Effector memory CD4-positive, alpha-beta T cell (primary cell): ENCODE measurements at regions not wholly inside any gene's neighbourhood (a gene's known extent, or its start where the extent isn't known, plus 50 kb on each side); places are given as distances from the start of the nearest gene placed in this dataset.
"Not testable (repeated sequence)": the region's sequence is repeated elsewhere in the genome, so short reads cannot be mapped to it uniquely, and the experiment has no call there.

Experiments used
- DNase-seq, 3 donors: peaks; one replicate each; pipeline ENCODE4 v3.0.0-alpha.2; 2020
- H3K27ac ChIP-seq: 2 replicates; pipeline ENCODE4 v1.7.0; 2013; ENCODE audit warnings: mild to moderate bottlenecking, low read length, moderate library complexity; ENCODE audit not compliant: insufficient read depth, poor library complexity, severe bottlenecking
- H3K27me3 ChIP-seq: replicated peaks from 2 replicates; pipeline ENCODE4 v1.7.0; 2013; ENCODE audit warnings: mild to moderate bottlenecking, low read length; ENCODE audit not compliant: insufficient read depth, control insufficient read depth, poor library complexity, severe bottlenecking
- H3K36me3 ChIP-seq: 2 replicates; pipeline ENCODE4 v1.7.0; 2013; ENCODE audit warnings: mild to moderate bottlenecking, low read length, moderate library complexity; ENCODE audit not compliant: control insufficient read depth, insufficient read depth
- H3K4me1 ChIP-seq: 2 replicates; pipeline ENCODE4 v1.7.0; 2013; ENCODE audit warnings: low read length, mild to moderate bottlenecking; ENCODE audit not compliant: control insufficient read depth, insufficient read depth, poor library complexity, severe bottlenecking
- H3K4me3 ChIP-seq: 2 replicates; pipeline ENCODE4 v1.7.0; 2013; ENCODE audit warnings: low read length, low read depth, mild to moderate bottlenecking; ENCODE audit not compliant: insufficient read depth, poor library complexity, severe bottlenecking
- H3K9me3 ChIP-seq: 2 replicates; pipeline ENCODE4 v1.7.0; 2013; ENCODE audit warnings: mild to moderate bottlenecking, low read length, moderate library complexity; ENCODE audit not compliant: control insufficient read depth

- Histone ChIP-seq H3K4me3 (no peak overlapping the region), H3K4me1 (no peaks in the 10 kb centered on the region), H3K27me3 (no peaks in the 10 kb centered on the region), H3K9me3 (no peaks in the 10 kb centered on the region), H3K27ac (no peak overlapping the region), H3K36me3 (no peaks in the 10 kb centered on the region)
- no peak for DNase-seq
Measured at GRCh38 chr6:147954938-147955337, 387.7 kb upstream of the SASH1 start.

- Histone ChIP-seq H3K27ac (no peak overlapping the region), H3K4me1 (no peaks in the 10 kb centered on the region)
- no peak for DNase-seq
Measured at GRCh38 chr6:147958683-147959082, 384.0 kb upstream of the SASH1 start.

DNA sequence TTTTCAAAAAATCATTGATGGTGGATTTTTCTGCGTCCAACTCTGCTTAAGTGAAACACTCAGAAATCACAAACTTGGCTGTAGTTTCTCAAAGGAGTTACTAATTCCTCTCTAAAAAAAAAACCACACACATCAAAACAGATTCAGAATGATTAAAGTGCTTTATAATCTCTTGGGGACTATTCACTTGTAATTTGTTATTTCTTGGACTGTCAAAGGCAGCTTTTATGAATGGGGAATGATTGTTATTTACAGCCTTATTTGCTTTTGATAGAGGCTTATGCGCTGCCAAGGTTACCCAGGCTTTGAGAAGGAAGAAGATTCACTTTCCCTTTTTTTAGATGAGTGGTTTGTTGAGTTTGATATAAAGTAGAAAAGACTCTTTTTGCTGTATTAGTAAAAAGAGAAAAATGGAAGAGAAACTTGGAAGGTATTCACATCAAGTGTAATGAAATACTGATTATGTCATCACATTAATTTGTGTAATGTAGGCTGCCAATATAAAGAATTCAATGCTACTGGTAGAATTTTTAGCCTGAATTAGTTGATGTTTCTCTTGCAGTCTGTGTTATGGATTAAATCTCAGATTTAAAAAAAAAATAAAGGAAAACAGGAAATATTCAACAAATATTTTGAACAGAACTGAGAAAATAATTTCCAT lies 381.0 kb upstream of the SASH1 start:
- Histone ChIP-seq H3K9me3 (no peaks in the 10 kb centered on the region), H3K4me3 (no peak overlapping the region), H3K4me1 (no peaks in the 10 kb centered on the region), H3K36me3 (no peaks in the 10 kb centered on the region), H3K27me3 (no peaks in the 10 kb centered on the region), H3K27ac (no peak overlapping the region)
- no peak for DNase-seq

More at GRCh38 chr6:147958683-147959082, 384.0 kb upstream of the SASH1 start:
- Histone ChIP-seq H3K27me3 (no peaks in the 10 kb centered on the region), H3K9me3 (no peaks in the 10 kb centered on the region), H3K4me3 (no peak overlapping the region), H3K36me3 (no peaks in the 10 kb centered on the region)

DNA sequence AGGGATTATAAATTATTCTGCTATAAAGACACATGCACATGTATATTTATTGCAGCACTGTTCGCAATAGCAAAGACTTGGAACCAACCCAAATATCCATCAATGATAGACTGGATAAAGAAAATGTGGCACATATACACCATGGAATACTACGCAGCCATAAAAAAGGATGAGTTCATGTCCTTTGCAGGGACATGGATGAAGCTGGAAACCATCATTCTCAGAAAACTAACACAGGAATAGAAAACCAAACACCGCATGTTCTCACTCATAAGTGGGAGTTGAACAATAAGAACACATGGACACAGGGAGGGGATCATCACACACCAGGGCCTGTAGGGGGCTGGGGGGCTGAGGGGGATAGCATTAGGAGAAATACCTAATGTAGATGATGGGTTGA lies 377.2 kb upstream of the SASH1 start:
- not testable (repeated sequence) for H3K36me3 ChIP-seq, H3K4me3 ChIP-seq, H3K27ac ChIP-seq, DNase-seq, H3K9me3 ChIP-seq, H3K27me3 ChIP-seq, H3K4me1 ChIP-seq

DNA sequence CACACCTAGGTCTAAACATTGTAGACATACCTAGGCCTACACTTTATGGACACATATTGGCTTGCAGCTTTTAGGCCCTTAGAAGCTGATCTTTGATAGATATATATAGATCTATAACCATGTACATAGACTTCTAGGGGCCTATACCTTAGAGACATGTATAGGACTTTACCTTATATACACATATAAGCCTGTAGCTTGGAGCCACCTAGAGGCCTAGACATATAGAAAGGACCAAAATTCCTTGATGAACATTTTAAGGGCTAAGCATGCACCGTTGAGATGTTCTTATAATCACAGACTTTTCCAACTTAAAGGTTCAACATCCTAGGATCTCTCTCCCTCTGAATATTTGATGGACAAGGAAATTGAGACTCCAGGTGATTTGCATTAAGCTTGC lies 371.7 kb upstream of the SASH1 start:
- Histone ChIP-seq H3K9me3 (no peaks in the 10 kb centered on the region), H3K27ac (no peak overlapping the region), H3K36me3 (no peaks in the 10 kb centered on the region), H3K4me1 (no peaks in the 10 kb centered on the region), H3K27me3 (no peaks in the 10 kb centered on the region), H3K4me3 (no peak overlapping the region)
- DNase-seq: no peak

DNA sequence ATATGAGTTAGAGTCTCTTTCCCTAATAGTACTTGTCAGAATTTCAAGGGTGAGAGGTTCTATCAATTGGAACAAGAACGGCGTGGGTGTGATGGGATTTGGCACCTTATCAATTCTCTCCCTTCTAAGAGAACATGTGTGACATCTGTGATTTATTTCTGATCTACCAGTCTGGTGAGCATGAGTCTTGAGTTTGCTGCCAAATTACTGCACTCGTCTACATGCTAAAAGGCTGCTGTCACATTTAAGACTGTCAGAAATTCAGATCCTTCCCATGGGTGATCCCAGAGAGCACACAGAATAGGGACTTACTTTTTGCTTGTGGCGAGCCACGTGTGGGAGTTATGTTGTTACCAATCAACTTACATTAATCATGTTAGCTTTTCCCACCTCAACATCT lies 370.2 kb upstream of the SASH1 start:
- no peak for DNase-seq
- H3K4me1 ChIP-seq: no peaks in the 10 kb centered on the region
- no peaks in the 10 kb centered on the region for H3K27me3 ChIP-seq
- no peaks in the 10 kb centered on the region for H3K9me3 ChIP-seq
- no peak overlapping the region for H3K27ac ChIP-seq
- H3K36me3 ChIP-seq: no peaks in the 10 kb centered on the region
- H3K4me3 ChIP-seq: no peak overlapping the region

DNA sequence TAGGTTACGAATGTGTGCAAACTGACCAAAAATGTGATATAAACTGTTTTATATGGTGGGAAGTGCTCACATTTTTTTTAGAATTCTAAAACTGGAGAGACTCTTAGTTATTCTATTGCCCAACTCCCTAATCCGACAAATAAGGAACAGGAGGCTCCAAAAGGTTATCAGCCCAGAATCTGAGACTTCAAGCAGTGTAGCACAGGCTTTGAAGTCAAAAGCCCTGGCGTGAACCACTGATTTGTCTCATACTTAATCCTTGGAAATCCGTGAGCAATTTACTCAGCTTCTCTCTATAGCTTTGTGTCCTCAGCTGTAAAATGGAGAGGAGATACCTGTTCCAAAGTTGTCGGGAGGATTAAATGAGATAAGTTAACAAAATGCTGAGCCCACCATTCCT lies 368.8 kb upstream of the SASH1 start:
- Histone ChIP-seq H3K27me3 (no peaks in the 10 kb centered on the region), H3K27ac (no peak overlapping the region), H3K4me1 (no peaks in the 10 kb centered on the region), H3K9me3 (no peaks in the 10 kb centered on the region), H3K36me3 (no peaks in the 10 kb centered on the region), H3K4me3 (no peak overlapping the region)
- DNase-seq: no peak

DNA sequence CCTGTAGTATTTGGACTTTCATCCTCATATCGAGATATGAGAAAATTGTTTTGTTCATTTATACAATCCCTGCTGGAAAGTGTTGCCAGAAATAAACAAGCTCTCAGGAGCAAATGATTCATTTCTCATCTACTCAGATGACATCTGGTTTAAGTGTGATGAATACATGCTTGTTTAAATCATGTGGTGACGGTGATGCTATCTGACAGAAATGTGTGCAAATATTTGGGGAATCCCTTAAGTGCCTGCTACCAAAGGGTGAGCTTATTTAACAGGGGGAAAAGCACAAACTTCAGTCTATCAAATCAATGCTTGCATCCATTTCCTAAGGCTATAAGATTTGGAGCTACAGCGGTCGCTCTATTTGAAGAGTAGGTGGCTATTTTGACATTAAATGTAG lies 368.3 kb upstream of the SASH1 start:
- no peaks in the 10 kb centered on the region for H3K36me3 ChIP-seq
- no peaks in the 10 kb centered on the region for H3K27me3 ChIP-seq
- H3K9me3 ChIP-seq: no peaks in the 10 kb centered on the region
- no peak overlapping the region for H3K27ac ChIP-seq
- DNase-seq: no peak
- no peak overlapping the region for H3K4me3 ChIP-seq
- H3K4me1 ChIP-seq: no peaks in the 10 kb centered on the region

DNA sequence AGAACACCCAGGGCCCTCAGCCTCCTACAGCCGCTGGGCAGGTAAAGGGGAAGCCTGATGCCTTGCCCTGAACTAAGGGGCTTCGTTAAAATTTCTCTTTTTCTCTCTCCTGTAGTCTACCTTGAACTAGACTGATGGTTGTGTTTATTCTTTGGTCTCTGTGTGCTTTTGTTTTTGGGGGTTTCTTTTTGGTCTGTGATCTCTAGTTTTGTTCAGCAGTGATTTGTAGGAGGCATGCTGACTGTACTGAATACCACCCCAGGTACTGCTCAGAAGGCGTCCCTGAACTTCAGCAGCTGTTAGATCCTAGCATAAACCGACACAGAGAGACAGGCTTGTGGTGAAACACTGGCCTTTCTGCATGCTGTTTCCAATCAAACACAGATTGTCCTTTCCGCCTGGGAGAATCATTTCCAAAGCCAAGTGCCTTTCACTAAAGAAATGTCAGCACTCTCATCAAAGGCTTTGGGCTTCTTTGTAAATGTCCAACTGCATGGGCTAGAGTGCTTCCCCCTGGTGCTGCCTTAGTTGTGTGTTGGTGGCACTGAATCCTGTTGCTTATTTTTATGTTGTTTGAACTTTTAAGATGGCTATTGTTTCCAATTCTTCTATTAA lies 364.7 kb upstream of the SASH1 start:
- no peak overlapping the region for H3K4me3 ChIP-seq
- no peak overlapping the region for H3K27ac ChIP-seq
- H3K9me3 ChIP-seq: no peaks in the 10 kb centered on the region
- H3K4me1 ChIP-seq: no peaks in the 10 kb centered on the region
- no peaks in the 10 kb centered on the region for H3K27me3 ChIP-seq
- no peaks in the 10 kb centered on the region for H3K36me3 ChIP-seq
- DNase-seq: no peak

- no peaks in the 10 kb centered on the region for H3K9me3 ChIP-seq
- H3K36me3 ChIP-seq: no peaks in the 10 kb centered on the region
- no peak overlapping the region for H3K27ac ChIP-seq
- H3K27me3 ChIP-seq: no peaks in the 10 kb centered on the region
- H3K4me3 ChIP-seq: no peak overlapping the region
- H3K4me1 ChIP-seq: no peaks in the 10 kb centered on the region
- DNase-seq: no peak
Measured at GRCh38 chr6:147979966-147980365, 362.7 kb upstream of the SASH1 start.
